Panc1 (cell line): ENCODE measurements at regions not wholly inside any gene's neighbourhood (a gene's known extent, or its start where the extent isn't known, plus 50 kb on each side); places are given as distances from the start of the nearest gene placed in this dataset.
"Not testable (repeated sequence)": the region's sequence is repeated elsewhere in the genome, so short reads cannot be mapped to it uniquely, and the experiment has no call there.

ENCODE experiments used
- ATAC-seq: fragments of 200-7000 bp; cut with Tn5 transposase; 2 replicates; pipeline ENCODE4 v1.9.1; 2020; ENCODE audit warnings: mild to moderate bottlenecking, moderate library complexity
- BruUV-seq: library from RNA; stranded (reverse); fragments of 400-500 nt; replicated peaks from 2 replicates; lab custom pipeline; 2021; lab: Mats Ljungman, UMichigan
- CTCF ChIA-PET: fragments of 300-600 bp; sonication (Branson Sonifier 250); formaldehyde crosslinking; loops from one replicate; lab custom pipeline; 2022; ENCODE audit warnings: antibody characterized with exemption; lab: Charles Lee
- POLR2A ChIA-PET: fragments of 300-600 bp; sonication (Branson Sonifier 250); formaldehyde crosslinking; loops from one replicate; lab custom pipeline; 2022; ENCODE audit warnings: antibody characterized with exemption; lab: Charles Lee
- DNase-seq: peaks from one replicate; pipeline ENCODE4 v3.0.0-alpha.2; 2010; ENCODE audit warnings: low read depth, low spot score
- H3K27ac ChIP-seq: 2 replicates; pipeline ENCODE4 v1.5.1; 2011; ENCODE audit warnings: mild to moderate bottlenecking, low read length, inconsistent platforms
- H3K27me3 ChIP-seq: fragments of 200-500 bp; sonication (Bioruptor generic); 2 replicates; pipeline ENCODE4 v1.6.0; 2014; ENCODE audit warnings: low read length, inconsistent platforms; ENCODE audit not compliant: control insufficient read depth, insufficient read depth
- H3K36me3 ChIP-seq: fragments of 200-500 bp; sonication (Bioruptor generic); 2 replicates; pipeline ENCODE4 v1.5.1; 2014; ENCODE audit warnings: inconsistent platforms, mild to moderate bottlenecking, low read length, moderate library complexity; ENCODE audit not compliant: control insufficient read depth, insufficient read depth
- H3K4me1 ChIP-seq: 2 replicates; pipeline ENCODE4 v1.5.1; 2011; ENCODE audit warnings: inconsistent platforms, mild to moderate bottlenecking, low read length, moderate library complexity; ENCODE audit not compliant: control insufficient read depth, insufficient read depth
- H3K4me3 ChIP-seq, 2 experiments: 2 replicates each; pipeline ENCODE4 v1.5.1; 2011 to 2012; ENCODE audit warnings: low read depth in 2 of 2, low read length in 2 of 2, mild to moderate bottlenecking in 2 of 2, inconsistent platforms in 1 of 2, moderate library complexity in 1 of 2
- H3K9me3 ChIP-seq: fragments of 200-500 bp; sonication (Bioruptor generic); 2 replicates; pipeline ENCODE4 v1.5.1; 2014; ENCODE audit warnings: low read depth, mild to moderate bottlenecking, inconsistent platforms, low read length, moderate library complexity; ENCODE audit not compliant: control insufficient read depth, insufficient read depth
- CTCF ChIP-seq: fragments of 450-650 bp; IDR thresholded peaks from 2 replicates; pipeline ENCODE4 v1.5.1; 2017; ENCODE audit warnings: mild to moderate bottlenecking
- POLR2AphosphoS5 ChIP-seq: IDR thresholded peaks from 2 replicates; pipeline ENCODE4 v1.6.1; 2012; ENCODE audit warnings: mild to moderate bottlenecking, low read depth, low read length, moderate library complexity
- REST ChIP-seq, 2 experiments: IDR thresholded peaks; 2 replicates each; pipeline ENCODE4 v1.6.1; 2011 to 2012; ENCODE audit warnings: low read depth in 2 of 2, control low read depth in 1 of 2, low read length in 1 of 2, mild to moderate bottlenecking in 1 of 2, moderate library complexity in 1 of 2; ENCODE audit not compliant: insufficient read depth in 1 of 2
- SIN3A ChIP-seq: IDR thresholded peaks from 2 replicates; pipeline ENCODE4 v1.6.1; 2012; ENCODE audit warnings: low read depth, mild to moderate bottlenecking, low read length, moderate library complexity, borderline replicate concordance; ENCODE audit not compliant: insufficient read depth
- TCF7L2 ChIP-seq: IDR thresholded peaks from 2 replicates; pipeline ENCODE4 v1.6.1; 2011; ENCODE audit warnings: mild to moderate bottlenecking, low read depth, low read length, inconsistent platforms
- in situ Hi-C: cut with HindIII; loops from 2 replicates; pipeline ENCODE4 v1.10.0; 2016; ENCODE audit warnings: low sequenced_read_pairs, low pct_unique_long_range_greater_than_20kb
- intact Hi-C: fragments of 100-400 bp; cut with micrococcal nuclease; formaldehyde crosslinking; loops from one replicate; pipeline ENCODE4 v1.10.0; 2022; ENCODE audit not compliant: unreplicated experiment

DNA sequence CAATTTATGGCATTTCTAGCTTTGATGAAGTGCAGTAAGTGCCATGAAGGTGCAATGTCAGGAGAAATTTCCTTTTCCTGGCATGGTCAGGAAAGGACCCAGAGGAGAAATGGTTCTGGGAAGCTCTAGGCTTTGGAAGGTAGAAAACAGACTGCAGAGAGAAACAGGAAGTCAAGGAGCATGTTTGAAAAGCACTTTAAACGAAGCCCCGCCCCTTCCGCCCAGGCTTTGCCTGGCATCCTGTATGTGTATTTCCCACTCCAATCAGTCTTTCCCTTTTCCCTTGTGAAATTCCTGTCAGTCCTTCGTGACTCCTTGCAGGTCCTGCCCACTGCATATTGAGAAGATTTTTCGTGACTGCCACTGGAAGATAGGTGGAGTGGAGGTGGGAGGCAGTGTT, 320.9 kb upstream of the SASH1 start:
- intact Hi-C loops: no loop called here
- ChIA-PET CTCF (interaction anchor here (0.6 kb wide), 1 partner anchor 317 kb away, joined by 3 read pairs; no protein-coding TSS in a partner anchor), POLR2A (no interaction called here)
- no peaks in the 10 kb centered on the region for H3K4me1 ChIP-seq
- H3K27ac ChIP-seq: no peak overlapping the region
- ATAC-seq (no peak), DNase-seq (no peak)
- no peaks in the 10 kb centered on the region for H3K27me3 ChIP-seq
- in situ Hi-C loops: no loop called here
- no peaks in the 10 kb centered on the region for H3K36me3 ChIP-seq
- no peak overlapping the region for H3K4me3 ChIP-seq
- TF ChIP-seq CTCF: no peak
- TF ChIP-seq SIN3A: no peak
- no peak for TF ChIP-seq REST (IDR thresholded peaks at IDR 0.05; ENCODE audit: insufficient read depth in 1 of 2, low read depth in 2 of 2, low read length in 1 of 2)
- TF ChIP-seq TCF7L2: no peak
- no peak for TF ChIP-seq POLR2AphosphoS5
- no peaks in the 10 kb centered on the region for H3K9me3 ChIP-seq
- no TSS peak for BruUV-seq

- H3K4me1 ChIP-seq, intact Hi-C loops, H3K27me3 ChIP-seq, in situ Hi-C loops, H3K4me3 ChIP-seq, ATAC-seq, POLR2A ChIA-PET, BruUV-seq, H3K9me3 ChIP-seq, H3K27ac ChIP-seq, DNase-seq, CTCF ChIA-PET, H3K36me3 ChIP-seq: not testable (repeated sequence)
Measured at GRCh38 chr6:148022279-148022678, 320.4 kb upstream of the SASH1 start.

DNA sequence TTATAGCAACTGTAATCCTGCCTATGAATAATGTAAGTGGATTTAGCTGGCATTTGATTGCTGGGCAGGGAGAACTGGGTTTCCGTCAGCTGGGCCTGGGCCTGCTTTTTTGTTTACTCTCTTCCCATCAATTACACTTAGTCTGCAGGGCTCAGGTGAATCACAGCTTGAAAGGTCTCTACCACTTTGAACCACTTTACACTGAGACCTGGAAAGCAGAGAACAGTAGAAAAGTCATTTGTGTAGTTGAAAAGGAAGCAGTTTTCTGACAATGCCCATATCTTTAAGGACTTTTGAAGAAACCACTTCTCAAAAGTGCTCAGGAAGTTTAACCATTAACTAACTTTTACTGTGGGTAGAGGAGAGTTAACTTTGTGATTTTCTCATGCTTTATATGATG, 315.4 kb upstream of the SASH1 start:
- intact Hi-C loops (no loop called here), in situ Hi-C loops (no loop called here)
- H3K27ac ChIP-seq: no peak overlapping the region
- ChIA-PET CTCF (no interaction called here), POLR2A (no interaction called here)
- no peaks in the 10 kb centered on the region for H3K27me3 ChIP-seq
- DNase-seq (no peak), ATAC-seq (no peak)
- TF ChIP-seq REST (IDR thresholded peaks at IDR 0.05; ENCODE audit: insufficient read depth in 1 of 2, low read depth in 2 of 2, low read length in 1 of 2) (no peak), POLR2AphosphoS5 (no peak), CTCF (no peak), SIN3A (no peak), TCF7L2 (no peak)
- no TSS peak for BruUV-seq
- no peaks in the 10 kb centered on the region for H3K4me1 ChIP-seq
- H3K4me3 ChIP-seq: no peak overlapping the region
- no peaks in the 10 kb centered on the region for H3K9me3 ChIP-seq
- no peaks in the 10 kb centered on the region for H3K36me3 ChIP-seq
